Activated naive CD4-positive, alpha-beta T cell treated with anti-CD3 and anti-CD28 coated beads, Interleukin-2, amount 50 U/mL, for 72 hours (primary cell): ENCODE measurements at regions not wholly inside any gene's neighbourhood (a gene's known extent, or its start where the extent isn't known, plus 50 kb on each side); places are given as distances from the start of the nearest gene placed in this dataset.

Source experiments
- ATAC-seq, 2 donors: fragments of 150-1000 bp; cut with Tn5 transposase; 2 replicates each; pipeline ENCODE4 v1.10.0; 2021; ENCODE audit warnings: mild to moderate bottlenecking in 2 of 2, moderate library complexity in 2 of 2
- DNase-seq, 2 donors: peaks; one replicate each; pipeline ENCODE4 v3.0.0; 2021 to 2022; ENCODE audit warnings: low spot score in 2 of 2
- H3K27ac Mint-ChIP-seq, 2 donors: one replicate each; pipeline ENCODE4 v1.8.0; 2022; ENCODE audit warnings: mild to moderate bottlenecking in 2 of 2, mixed read lengths in 2 of 2
- H3K36me3 Mint-ChIP-seq, 2 donors: one replicate each; pipeline ENCODE4 v1.8.0; 2022; ENCODE audit warnings: mixed read lengths in 2 of 2
- H3K9me3 Mint-ChIP-seq, 2 donors: one replicate each; pipeline ENCODE4 v1.8.0; 2022; ENCODE audit warnings: mixed read lengths in 2 of 2

- Mint-ChIP-seq H3K9me3 (peaks cover 0 to 6% of the 10 kb centered on the region in 2 donors), H3K36me3 (no peaks in the 10 kb centered on the region), H3K27ac (no peak overlapping the region)
- ATAC-seq (no peak), DNase-seq (no peak)
Measured at GRCh38 chr5:31137676-31138075, 55.8 kb upstream of the CDH6 start.

- H3K27ac Mint-ChIP-seq, result no peak overlapping the region
- DNase-seq (no peak), ATAC-seq (no peak)
- peaks cover 0 to 6% of the 10 kb centered on the region in 2 donors for H3K9me3 Mint-ChIP-seq
- no peaks in the 10 kb centered on the region for H3K36me3 Mint-ChIP-seq
Measured at GRCh38 chr5:31135542-31135941, 57.9 kb upstream of the CDH6 start.

GRCh38 chr5:31133488-31133887, 60.0 kb upstream of the CDH6 start:
- ATAC-seq (no peak), DNase-seq (no peak)
- H3K27ac Mint-ChIP-seq, result no peak overlapping the region
- H3K36me3 Mint-ChIP-seq, result no peaks in the 10 kb centered on the region
- peaks cover 0 to 5% of the 10 kb centered on the region in 2 donors for H3K9me3 Mint-ChIP-seq

GRCh38 chr5:31131381-31131891, 62.0 kb upstream of the CDH6 start:
- no peak for ATAC-seq
- no peak for DNase-seq
- no peaks in the 10 kb centered on the region for H3K36me3 Mint-ChIP-seq
- no peak overlapping the region for H3K27ac Mint-ChIP-seq
- peaks cover 0 to 5% of the 10 kb centered on the region in 2 donors for H3K9me3 Mint-ChIP-seq

DNA sequence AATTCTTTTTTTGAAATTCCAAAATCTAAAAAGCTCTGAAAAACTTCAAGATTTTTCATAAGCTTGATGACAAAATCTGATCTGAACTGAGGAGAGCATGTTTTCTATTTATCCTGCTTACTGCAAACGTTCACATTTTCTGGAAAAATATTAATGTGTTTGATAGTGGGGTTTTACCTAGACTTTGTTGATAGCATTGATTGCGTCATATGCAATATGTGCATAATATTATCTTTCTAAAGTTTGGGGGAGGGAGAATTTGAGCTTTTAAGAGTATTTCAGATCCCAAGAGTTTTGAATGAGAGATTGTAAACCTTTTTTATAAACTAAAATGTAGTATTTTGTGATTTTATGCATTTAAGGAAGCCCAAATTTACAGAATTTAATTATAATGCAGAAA, 62.8 kb upstream of the CDH6 start:
- H3K9me3 Mint-ChIP-seq, result peaks cover 0 to 5% of the 10 kb centered on the region in 2 donors
- no peak for DNase-seq
- no peak for ATAC-seq
- H3K36me3 Mint-ChIP-seq, result no peaks in the 10 kb centered on the region
- H3K27ac Mint-ChIP-seq, result no peak overlapping the region

GRCh38 chr5:31124651-31125305, 68.7 kb upstream of the CDH6 start:
- no peak overlapping the region for H3K27ac Mint-ChIP-seq
- ATAC-seq (no peak), DNase-seq (no peak)
- H3K9me3 Mint-ChIP-seq, result peaks cover 0 to 13% of the 10 kb centered on the region in 2 donors
- H3K36me3 Mint-ChIP-seq, result no peaks in the 10 kb centered on the region

DNA sequence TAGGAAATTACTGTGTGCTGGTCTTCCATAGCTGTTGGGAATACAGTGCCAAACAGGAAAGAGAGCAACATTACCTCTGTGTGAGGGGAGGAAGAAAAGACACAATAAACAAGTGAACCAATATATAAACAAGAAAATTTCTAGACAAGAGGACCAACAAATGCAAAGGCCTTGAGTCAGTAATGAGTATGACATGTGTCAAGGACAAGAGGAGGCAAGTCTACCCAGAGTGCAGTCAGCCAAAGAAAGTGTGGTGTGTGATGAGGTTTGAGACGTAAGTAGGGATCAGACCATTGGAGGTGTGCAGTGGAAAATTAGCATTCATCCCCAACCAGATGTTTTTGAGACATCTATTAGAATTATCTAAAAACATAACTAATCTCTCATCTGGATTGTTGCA, 69.5 kb upstream of the CDH6 start:
- ATAC-seq, result no peak
- DNase-seq, result no peak
- H3K36me3 Mint-ChIP-seq, result no peaks in the 10 kb centered on the region
- peaks cover 0 to 10% of the 10 kb centered on the region in 2 donors for H3K9me3 Mint-ChIP-seq
- no peak overlapping the region for H3K27ac Mint-ChIP-seq

DNA sequence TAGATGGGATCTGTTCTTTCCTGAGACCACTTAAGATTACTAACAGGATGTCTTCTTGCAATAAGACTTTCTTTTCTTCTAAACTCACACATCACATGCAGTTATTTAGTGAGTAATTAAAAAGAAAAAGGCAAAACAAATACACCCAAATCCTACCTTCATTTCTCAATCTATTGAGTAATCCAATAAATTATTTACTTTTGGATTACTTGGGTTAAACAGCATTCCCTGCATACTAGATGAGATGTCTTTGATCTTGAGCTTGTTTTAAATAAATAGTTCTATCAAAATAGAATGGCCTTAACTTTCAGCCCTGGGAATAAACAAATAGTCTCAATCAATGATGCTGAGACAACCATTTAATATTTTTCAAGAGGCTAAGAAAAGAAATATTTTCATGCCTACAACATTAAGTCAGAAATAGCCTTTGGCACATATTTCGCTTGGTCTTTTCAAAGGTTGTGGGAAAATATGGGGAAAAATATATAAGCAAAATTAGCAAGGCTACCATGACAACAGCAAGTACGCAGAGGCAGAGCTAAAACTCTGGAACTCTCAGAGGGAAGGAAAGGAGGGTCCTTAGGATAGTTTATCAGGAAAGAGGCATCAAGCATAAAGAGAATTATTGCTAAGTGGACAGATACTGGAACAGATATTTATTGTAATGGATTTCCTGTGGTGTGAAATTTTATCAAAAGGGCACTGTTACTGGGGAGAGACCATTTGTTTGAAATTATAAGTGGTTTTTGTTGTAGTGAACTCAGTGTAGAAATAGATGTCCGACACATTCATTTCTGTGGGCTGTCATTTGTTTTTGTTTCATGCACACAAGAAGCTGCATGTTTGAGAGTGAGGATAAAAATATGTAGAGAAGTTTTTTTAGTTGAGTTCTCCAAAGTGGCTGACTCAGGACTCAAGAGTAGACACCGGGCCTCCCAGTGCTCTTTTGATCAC, 70.2 kb upstream of the CDH6 start:
- Mint-ChIP-seq H3K27ac (no peak overlapping the region), H3K36me3 (no peaks in the 10 kb centered on the region), H3K9me3 (peaks cover 0 to 15% of the 10 kb centered on the region in 2 donors)
- DNase-seq, result no peak
- ATAC-seq, result no peak

- no peak for DNase-seq
- Mint-ChIP-seq H3K27ac (no peak overlapping the region), H3K9me3 (peaks cover 0 to 15% of the 10 kb centered on the region in 2 donors), H3K36me3 (no peaks in the 10 kb centered on the region)
- no peak for ATAC-seq
Measured at GRCh38 chr5:31121224-31121623, 72.3 kb upstream of the CDH6 start.

- H3K36me3 Mint-ChIP-seq, result no peaks in the 10 kb centered on the region
- peaks cover 0 to 15% of the 10 kb centered on the region in 2 donors for H3K9me3 Mint-ChIP-seq
- ATAC-seq (no peak), DNase-seq (no peak)
- no peak overlapping the region for H3K27ac Mint-ChIP-seq
Measured at GRCh38 chr5:31120642-31120948, 72.9 kb upstream of the CDH6 start.

DNA sequence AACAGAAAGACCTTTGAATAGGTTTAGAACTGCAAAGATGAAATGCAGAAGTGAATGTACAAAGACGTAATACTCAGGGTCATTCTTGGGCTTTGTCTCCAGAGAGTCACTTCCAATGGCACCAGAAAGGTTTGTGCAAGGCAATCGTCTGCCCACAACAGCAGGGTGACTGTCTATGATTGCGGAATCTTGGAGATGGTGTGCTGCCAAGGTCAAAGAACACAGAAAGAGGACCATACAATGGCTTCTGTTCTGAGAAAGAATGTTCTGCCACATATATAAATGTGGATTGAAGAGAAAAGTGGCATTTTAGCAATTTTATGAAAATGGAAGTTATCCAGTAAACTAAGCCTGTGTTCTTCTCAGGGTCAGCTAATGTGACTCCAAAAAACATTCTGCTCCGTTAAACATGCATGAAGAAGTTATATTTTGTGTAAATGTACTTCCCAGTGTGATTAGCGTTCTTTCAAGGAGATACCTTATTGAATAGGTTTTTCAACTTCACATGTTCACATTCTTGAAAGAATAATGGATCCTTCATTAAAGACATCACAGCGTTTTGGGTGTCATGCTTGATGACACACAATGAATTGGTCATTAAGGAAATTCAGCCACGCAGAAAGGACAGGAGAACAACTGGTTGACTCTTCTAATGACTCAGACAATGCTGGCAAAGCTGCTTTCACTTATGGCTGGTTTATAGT, 73.4 kb upstream of the CDH6 start:
- no peak for DNase-seq
- ATAC-seq, result no peak
- Mint-ChIP-seq H3K27ac (no peak overlapping the region), H3K36me3 (no peaks in the 10 kb centered on the region), H3K9me3 (peaks cover 0 to 15% of the 10 kb centered on the region in 2 donors)

DNA sequence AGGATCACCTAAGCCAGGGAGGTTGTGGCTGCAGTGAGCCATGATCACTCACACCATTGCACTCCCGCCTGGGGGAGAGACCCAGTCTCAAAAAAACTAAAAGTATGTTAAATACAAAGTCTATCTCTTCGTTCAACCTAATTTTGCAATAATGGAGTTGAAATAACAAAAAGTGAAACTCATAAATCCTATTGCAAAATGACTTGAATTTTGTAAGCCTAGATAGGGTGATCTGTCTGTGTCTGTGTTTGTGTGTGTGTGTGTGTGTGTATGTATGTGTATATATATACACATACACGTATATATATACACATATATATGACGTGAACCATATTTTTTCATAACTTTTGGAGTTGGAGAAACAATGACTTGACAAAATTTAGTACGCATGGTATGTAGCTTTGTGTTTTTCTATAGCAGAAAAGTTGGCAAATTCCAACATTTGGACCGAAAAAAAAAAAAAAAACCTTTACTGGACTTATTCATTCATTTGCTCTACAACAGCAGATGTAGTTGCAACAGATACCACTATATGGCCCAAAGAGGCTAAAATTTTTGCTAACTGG, 76.9 kb upstream of the CDH6 start:
- ATAC-seq (no peak), DNase-seq (no peak)
- H3K9me3 Mint-ChIP-seq, result peaks cover 5 to 8% of the 10 kb centered on the region in 2 donors
- H3K27ac Mint-ChIP-seq, result no peak overlapping the region
- H3K36me3 Mint-ChIP-seq, result no peaks in the 10 kb centered on the region

GRCh38 chr5:31114817-31115216, 78.7 kb upstream of the CDH6 start:
- ATAC-seq, result no peak
- no peaks in the 10 kb centered on the region for H3K36me3 Mint-ChIP-seq
- H3K27ac Mint-ChIP-seq, result no peak overlapping the region
- DNase-seq, result no peak
- peaks cover 8% of the 10 kb centered on the region in 2 donors for H3K9me3 Mint-ChIP-seq

GRCh38 chr5:31113666-31114350, 79.7 kb upstream of the CDH6 start:
- H3K27ac Mint-ChIP-seq, result no peak overlapping the region
- no peaks in the 10 kb centered on the region for H3K36me3 Mint-ChIP-seq
- ATAC-seq, result no peak
- H3K9me3 Mint-ChIP-seq, result peaks cover 6 to 8% of the 10 kb centered on the region in 2 donors
- no peak for DNase-seq

- Mint-ChIP-seq H3K36me3 (no peaks in the 10 kb centered on the region), H3K9me3 (peaks cover 4 to 8% of the 10 kb centered on the region in 2 donors), H3K27ac (no peak overlapping the region)
- no peak for ATAC-seq
- DNase-seq, result no peak
Measured at GRCh38 chr5:31113101-31113500, 80.4 kb upstream of the CDH6 start.

DNA sequence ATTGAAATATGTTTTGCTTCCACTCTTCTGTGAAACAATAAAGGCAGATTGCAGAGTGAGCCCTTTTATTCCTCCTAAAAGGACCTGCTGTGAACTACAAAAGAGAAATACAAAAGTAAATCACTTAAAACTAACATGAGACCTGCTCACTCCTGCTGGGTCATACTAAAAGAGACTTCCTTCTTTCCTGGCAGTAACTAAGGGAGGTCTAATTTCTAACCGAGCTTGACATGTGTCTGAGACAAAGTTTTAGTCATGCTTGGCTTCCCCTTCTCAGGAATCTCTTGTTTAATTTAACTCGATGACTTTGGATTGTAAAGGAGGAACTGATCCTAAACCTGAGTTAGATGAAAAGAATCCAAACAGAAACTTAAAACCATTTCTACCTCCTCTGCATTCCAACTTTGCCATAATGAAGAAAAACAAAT, 86.4 kb upstream of the CDH6 start:
- DNase-seq (no peak), ATAC-seq (no peak)
- Mint-ChIP-seq H3K36me3 (no peaks in the 10 kb centered on the region), H3K9me3 (peaks cover 4 to 5% of the 10 kb centered on the region in 2 donors), H3K27ac (no peak overlapping the region)
